Right cardiac atrium (tissue), 2 donors: ENCODE measurements at regions not wholly inside any gene's neighbourhood (a gene's known extent, or its start where the extent isn't known, plus 50 kb on each side); places are given as distances from the start of the nearest gene placed in this dataset.

Experiments
- microRNA-seq, 2 donors: library from miRNA; unstranded; fragments of <30 nt; microRNA quantifications; one replicate each; pipeline ENCODE4 v1.2.0, GENCODE V29; 2020 to 2021
- donor health status: DM: no; HTN: yes; CAD: no.
- donor health status: DM: no; HTN: no; CAD: no.

Small RNA genes in the stretch of these regions (microRNA-seq; reads per million reads assigned to microRNA genes)
- gene MIR3919 = 0 reads per million in 2 donors
